ENCODE measurements at regions not wholly inside any gene's neighbourhood (a gene's known extent, or its start where the extent isn't known, plus 50 kb on each side); places are given as distances from the start of the nearest gene placed in this dataset.

DNA sequence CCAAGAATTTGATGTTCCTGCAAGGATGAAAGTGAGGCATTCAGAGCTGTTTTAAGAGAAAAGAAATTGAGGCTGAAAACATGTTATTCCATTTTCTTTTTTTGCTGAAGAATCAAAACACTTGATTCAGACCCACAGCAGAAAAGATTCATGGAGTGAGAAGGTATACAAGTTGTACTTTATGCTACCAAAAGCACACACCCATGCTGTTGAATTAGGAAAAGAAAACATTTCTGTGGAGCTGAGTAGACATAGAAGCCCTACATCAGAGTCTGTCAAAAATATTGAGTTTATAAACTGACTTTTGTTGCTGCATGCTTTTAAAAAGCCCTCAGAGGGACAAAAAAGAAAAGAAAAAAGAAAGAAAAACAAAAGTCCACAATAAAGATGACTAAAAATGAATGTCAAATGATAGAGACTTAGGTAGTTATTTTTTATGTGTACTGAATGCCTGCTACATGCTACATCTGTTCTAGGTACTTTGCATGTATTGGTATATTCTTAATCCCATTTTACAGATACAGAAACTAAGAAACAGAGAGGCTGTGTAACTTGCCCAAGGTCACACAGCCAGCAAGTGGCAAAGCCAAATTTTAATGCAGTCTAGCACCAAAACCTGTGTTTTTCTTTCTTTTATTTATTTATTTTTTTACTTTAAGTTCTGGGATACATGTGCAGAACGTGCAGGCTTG lies 71.7 kb upstream of the PALS2 start:
- TF ChIP-seq ZC3H10 (CRISPR knock-in tag; IDR thresholded peaks at IDR 0.05) (no peak), BACH2 (CRISPR knock-in tag; IDR thresholded peaks at IDR 0.05; ENCODE audit: borderline replicate concordance) (no peak), PPARA (CRISPR knock-in tag; IDR thresholded peaks at IDR 0.05; ENCODE audit: borderline replicate concordance) (no peak), ZFP3 (CRISPR knock-in tag; IDR thresholded peaks at IDR 0.05) (no peak), GLIS3 (CRISPR knock-in tag; IDR thresholded peaks at IDR 0.05) (no peak), ISL1 (CRISPR knock-in tag; IDR thresholded peaks at IDR 0.05) (no peak)
- TF ChIP-seq, protein P1, sequence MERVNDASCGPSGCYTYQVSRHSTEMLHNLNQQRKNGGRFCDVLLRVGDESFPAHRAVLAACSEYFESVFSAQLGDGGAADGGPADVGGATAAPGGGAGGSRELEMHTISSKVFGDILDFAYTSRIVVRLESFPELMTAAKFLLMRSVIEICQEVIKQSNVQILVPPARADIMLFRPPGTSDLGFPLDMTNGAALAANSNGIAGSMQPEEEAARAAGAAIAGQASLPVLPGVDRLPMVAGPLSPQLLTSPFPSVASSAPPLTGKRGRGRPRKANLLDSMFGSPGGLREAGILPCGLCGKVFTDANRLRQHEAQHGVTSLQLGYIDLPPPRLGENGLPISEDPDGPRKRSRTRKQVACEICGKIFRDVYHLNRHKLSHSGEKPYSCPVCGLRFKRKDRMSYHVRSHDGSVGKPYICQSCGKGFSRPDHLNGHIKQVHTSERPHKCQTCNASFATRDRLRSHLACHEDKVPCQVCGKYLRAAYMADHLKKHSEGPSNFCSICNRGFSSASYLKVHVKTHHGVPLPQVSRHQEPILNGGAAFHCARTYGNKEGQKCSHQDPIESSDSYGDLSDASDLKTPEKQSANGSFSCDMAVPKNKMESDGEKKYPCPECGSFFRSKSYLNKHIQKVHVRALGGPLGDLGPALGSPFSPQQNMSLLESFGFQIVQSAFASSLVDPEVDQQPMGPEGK (CRISPR knock-in tag; IDR thresholded peaks at IDR 0.05; ENCODE audit: borderline replicate concordance), result no peak
- TF ChIP-seq, protein P2, sequence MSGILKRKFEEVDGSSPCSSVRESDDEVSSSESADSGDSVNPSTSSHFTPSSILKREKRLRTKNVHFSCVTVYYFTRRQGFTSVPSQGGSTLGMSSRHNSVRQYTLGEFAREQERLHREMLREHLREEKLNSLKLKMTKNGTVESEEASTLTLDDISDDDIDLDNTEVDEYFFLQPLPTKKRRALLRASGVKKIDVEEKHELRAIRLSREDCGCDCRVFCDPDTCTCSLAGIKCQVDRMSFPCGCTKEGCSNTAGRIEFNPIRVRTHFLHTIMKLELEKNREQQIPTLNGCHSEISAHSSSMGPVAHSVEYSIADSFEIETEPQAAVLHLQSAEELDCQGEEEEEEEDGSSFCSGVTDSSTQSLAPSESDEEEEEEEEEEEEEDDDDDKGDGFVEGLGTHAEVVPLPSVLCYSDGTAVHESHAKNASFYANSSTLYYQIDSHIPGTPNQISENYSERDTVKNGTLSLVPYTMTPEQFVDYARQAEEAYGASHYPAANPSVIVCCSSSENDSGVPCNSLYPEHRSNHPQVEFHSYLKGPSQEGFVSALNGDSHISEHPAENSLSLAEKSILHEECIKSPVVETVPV (CRISPR knock-in tag; IDR thresholded peaks at IDR 0.05), result no peak
- TF ChIP-seq, protein P3, sequence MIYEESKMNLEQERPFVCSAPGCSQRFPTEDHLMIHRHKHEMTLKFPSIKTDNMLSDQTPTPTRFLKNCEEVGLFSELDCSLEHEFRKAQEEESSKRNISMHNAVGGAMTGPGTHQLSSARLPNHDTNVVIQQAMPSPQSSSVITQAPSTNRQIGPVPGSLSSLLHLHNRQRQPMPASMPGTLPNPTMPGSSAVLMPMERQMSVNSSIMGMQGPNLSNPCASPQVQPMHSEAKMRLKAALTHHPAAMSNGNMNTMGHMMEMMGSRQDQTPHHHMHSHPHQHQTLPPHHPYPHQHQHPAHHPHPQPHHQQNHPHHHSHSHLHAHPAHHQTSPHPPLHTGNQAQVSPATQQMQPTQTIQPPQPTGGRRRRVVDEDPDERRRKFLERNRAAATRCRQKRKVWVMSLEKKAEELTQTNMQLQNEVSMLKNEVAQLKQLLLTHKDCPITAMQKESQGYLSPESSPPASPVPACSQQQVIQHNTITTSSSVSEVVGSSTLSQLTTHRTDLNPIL (CRISPR knock-in tag; IDR thresholded peaks at IDR 0.05; ENCODE audit: low read depth), result no peak
- no peak for ATAC-seq

DNA sequence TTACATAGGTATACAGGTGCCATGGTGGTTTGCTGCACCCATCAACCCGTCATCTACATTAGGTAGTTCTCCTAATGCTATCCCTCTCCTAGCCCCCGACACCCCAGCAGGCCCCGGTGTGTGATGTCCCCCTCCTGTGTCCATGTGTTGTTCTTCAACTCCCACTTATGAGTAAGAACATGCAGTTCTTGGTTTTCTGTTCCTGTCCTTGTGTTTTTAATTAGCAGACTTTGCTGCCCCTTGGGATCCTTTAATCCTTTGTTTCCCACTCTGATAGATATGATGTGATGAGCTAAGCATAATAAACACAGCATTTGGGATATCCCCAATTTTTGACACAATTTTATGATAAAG lies 71.1 kb upstream of the PALS2 start:
- no peak for TF ChIP-seq BACH2 (CRISPR knock-in tag; IDR thresholded peaks at IDR 0.05; ENCODE audit: borderline replicate concordance)
- TF ChIP-seq PPARA (CRISPR knock-in tag; IDR thresholded peaks at IDR 0.05; ENCODE audit: borderline replicate concordance), result no peak
- TF ChIP-seq RARB (CRISPR knock-in tag; IDR thresholded peaks at IDR 0.05), result no peak
- no peak for TF ChIP-seq ZNF565 (CRISPR knock-in tag; conservative IDR thresholded peaks at IDR 0.05; ENCODE audit: low read depth)
- ATAC-seq, result no peak

DNA sequence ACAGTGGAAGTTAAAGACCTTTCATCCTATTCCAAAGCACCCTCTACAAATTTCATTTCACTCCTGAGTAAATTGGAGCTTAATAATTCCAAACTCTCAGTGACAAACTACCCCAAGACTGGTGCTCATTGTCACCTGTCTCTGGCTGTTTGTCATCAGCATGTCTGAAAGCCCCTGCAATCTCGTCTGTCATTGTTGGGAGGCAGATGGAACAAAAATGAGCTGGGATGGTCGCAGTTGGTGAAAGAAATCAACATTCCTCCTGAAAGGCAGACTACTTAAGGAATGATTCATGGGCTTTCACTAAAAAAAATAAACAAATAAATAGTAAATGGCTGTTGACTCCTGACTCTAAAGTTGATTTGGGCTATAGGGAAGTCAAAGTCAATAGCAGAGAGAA lies 69.7 kb upstream of the PALS2 start:
- TF ChIP-seq CSDC2 (CRISPR knock-in tag; IDR thresholded peaks at IDR 0.05) (no peak), ESRRG (CRISPR knock-in tag; IDR thresholded peaks at IDR 0.05) (no peak), OSR1 (CRISPR knock-in tag; IDR thresholded peaks at IDR 0.05) (no peak), ZFP30 (CRISPR knock-in tag; IDR thresholded peaks at IDR 0.05) (no peak), ZNF70 (CRISPR knock-in tag; IDR thresholded peaks at IDR 0.05) (no peak), ZC3H10 (CRISPR knock-in tag; IDR thresholded peaks at IDR 0.05) (no peak), TOX (CRISPR knock-in tag; IDR thresholded peaks at IDR 0.05; ENCODE audit: borderline replicate concordance) (no peak), ZFP3 (CRISPR knock-in tag; IDR thresholded peaks at IDR 0.05) (no peak), ZNF565 (CRISPR knock-in tag; conservative IDR thresholded peaks at IDR 0.05; ENCODE audit: low read depth) (no peak), RARB (CRISPR knock-in tag; IDR thresholded peaks at IDR 0.05) (no peak), GLIS3 (CRISPR knock-in tag; IDR thresholded peaks at IDR 0.05) (no peak), BACH2 (CRISPR knock-in tag; IDR thresholded peaks at IDR 0.05; ENCODE audit: borderline replicate concordance) (no peak), SNAI2 (CRISPR knock-in tag; IDR thresholded peaks at IDR 0.05) (no peak), ARNTL (CRISPR knock-in tag; IDR thresholded peaks at IDR 0.05; ENCODE audit: borderline replicate concordance, low read depth) (no peak), TCF4 (CRISPR knock-in tag; IDR thresholded peaks at IDR 0.05; ENCODE audit: borderline replicate concordance) (no peak), ZNF8 (CRISPR knock-in tag; IDR thresholded peaks at IDR 0.05) (no peak)
- TF ChIP-seq, protein P4, sequence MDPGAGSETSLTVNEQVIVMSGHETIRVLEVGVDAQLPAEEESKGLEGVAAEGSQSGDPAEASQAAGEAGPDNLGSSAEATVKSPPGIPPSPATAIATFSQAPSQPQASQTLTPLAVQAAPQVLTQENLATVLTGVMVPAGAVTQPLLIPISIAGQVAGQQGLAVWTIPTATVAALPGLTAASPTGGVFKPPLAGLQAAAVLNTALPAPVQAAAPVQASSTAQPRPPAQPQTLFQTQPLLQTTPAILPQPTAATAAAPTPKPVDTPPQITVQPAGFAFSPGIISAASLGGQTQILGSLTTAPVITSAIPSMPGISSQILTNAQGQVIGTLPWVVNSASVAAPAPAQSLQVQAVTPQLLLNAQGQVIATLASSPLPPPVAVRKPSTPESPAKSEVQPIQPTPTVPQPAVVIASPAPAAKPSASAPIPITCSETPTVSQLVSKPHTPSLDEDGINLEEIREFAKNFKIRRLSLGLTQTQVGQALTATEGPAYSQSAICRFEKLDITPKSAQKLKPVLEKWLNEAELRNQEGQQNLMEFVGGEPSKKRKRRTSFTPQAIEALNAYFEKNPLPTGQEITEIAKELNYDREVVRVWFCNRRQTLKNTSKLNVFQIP (CRISPR knock-in tag; IDR thresholded peaks at IDR 0.05; ENCODE audit: borderline replicate concordance, low read depth), result no peak
- TF ChIP-seq, protein P3 (CRISPR knock-in tag; IDR thresholded peaks at IDR 0.05; ENCODE audit: low read depth), result no peak
- TF ChIP-seq, protein P5, sequence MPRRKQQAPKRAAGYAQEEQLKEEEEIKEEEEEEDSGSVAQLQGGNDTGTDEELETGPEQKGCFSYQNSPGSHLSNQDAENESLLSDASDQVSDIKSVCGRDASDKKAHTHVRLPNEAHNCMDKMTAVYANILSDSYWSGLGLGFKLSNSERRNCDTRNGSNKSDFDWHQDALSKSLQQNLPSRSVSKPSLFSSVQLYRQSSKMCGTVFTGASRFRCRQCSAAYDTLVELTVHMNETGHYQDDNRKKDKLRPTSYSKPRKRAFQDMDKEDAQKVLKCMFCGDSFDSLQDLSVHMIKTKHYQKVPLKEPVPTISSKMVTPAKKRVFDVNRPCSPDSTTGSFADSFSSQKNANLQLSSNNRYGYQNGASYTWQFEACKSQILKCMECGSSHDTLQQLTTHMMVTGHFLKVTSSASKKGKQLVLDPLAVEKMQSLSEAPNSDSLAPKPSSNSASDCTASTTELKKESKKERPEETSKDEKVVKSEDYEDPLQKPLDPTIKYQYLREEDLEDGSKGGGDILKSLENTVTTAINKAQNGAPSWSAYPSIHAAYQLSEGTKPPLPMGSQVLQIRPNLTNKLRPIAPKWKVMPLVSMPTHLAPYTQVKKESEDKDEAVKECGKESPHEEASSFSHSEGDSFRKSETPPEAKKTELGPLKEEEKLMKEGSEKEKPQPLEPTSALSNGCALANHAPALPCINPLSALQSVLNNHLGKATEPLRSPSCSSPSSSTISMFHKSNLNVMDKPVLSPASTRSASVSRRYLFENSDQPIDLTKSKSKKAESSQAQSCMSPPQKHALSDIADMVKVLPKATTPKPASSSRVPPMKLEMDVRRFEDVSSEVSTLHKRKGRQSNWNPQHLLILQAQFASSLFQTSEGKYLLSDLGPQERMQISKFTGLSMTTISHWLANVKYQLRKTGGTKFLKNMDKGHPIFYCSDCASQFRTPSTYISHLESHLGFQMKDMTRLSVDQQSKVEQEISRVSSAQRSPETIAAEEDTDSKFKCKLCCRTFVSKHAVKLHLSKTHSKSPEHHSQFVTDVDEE (CRISPR knock-in tag; IDR thresholded peaks at IDR 0.05), result no peak
- TF ChIP-seq, protein P1 (CRISPR knock-in tag; IDR thresholded peaks at IDR 0.05; ENCODE audit: borderline replicate concordance), result no peak
- no peak for ATAC-seq
